Brain microvascular endothelial cell (primary cell): ENCODE measurements at regions not wholly inside any gene's neighbourhood (a gene's known extent, or its start where the extent isn't known, plus 50 kb on each side); places are given as distances from the start of the nearest gene placed in this dataset.

Source experiments
- DNase-seq: peaks from one replicate; pipeline ENCODE4 v3.0.0-alpha.2; 2020
- H3K27ac ChIP-seq: fragments of 250-450 bp; sonication (Bioruptor Pico); 2 replicates; pipeline ENCODE4 v1.5.1; 2020; ENCODE audit warnings: mild to moderate bottlenecking, moderate library complexity
- H3K27me3 ChIP-seq: fragments of 250-450 bp; sonication (Bioruptor Pico); replicated peaks from 2 replicates; pipeline ENCODE4 v1.5.1; 2020; ENCODE audit warnings: mild to moderate bottlenecking
- H3K36me3 ChIP-seq: fragments of 250-450 bp; sonication (Bioruptor Pico); replicated peaks from 2 replicates; pipeline ENCODE4 v1.5.1; 2020; ENCODE audit warnings: mild to moderate bottlenecking
- H3K4me3 ChIP-seq: 2 replicates; pipeline ENCODE4 v1.5.1; 2011; ENCODE audit warnings: low read depth, mild to moderate bottlenecking, control low read depth, low read length, moderate library complexity
- in situ Hi-C: cut with HindIII; loops from 2 replicates; pipeline ENCODE4 v1.10.0; 2017; ENCODE audit warnings: low sequenced_read_pairs, low pct_ligation_motif_present
- TF ChIP-seq, protein P1 (sequence below): IDR thresholded peaks from 2 replicates; pipeline ENCODE4 v1.5.1; 2011; ENCODE audit warnings: low read depth, mild to moderate bottlenecking, moderate library complexity, low read length, control low read depth, inconsistent platforms; ENCODE audit errors: missing control alignments

DNA sequence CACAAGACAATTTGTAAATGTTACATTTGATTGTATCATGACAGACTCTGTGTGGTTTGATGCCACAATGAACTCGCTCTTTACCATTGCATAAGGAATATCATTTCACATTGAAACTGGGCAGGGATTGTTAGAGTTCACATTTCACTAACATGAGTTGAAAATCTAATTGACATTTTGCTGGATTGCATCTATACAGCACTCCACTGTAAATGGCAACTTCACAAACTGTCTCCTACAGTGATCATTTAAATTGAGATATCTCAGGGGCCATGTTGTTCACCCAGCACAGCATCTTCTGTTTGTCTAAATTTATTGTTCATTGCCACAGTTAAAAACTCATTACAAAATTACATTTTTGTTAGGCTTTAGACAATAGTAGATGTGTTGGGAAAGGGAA, 499.4 kb downstream of the GBE1 start:
- Histone ChIP-seq H3K4me3 (no peak overlapping the region), H3K27me3 (no peaks in the 10 kb centered on the region), H3K27ac (no peak overlapping the region), H3K36me3 (no peaks in the 10 kb centered on the region)
- no peak for DNase-seq
- in situ Hi-C loops: no loop called here
- TF ChIP-seq, protein P1, sequence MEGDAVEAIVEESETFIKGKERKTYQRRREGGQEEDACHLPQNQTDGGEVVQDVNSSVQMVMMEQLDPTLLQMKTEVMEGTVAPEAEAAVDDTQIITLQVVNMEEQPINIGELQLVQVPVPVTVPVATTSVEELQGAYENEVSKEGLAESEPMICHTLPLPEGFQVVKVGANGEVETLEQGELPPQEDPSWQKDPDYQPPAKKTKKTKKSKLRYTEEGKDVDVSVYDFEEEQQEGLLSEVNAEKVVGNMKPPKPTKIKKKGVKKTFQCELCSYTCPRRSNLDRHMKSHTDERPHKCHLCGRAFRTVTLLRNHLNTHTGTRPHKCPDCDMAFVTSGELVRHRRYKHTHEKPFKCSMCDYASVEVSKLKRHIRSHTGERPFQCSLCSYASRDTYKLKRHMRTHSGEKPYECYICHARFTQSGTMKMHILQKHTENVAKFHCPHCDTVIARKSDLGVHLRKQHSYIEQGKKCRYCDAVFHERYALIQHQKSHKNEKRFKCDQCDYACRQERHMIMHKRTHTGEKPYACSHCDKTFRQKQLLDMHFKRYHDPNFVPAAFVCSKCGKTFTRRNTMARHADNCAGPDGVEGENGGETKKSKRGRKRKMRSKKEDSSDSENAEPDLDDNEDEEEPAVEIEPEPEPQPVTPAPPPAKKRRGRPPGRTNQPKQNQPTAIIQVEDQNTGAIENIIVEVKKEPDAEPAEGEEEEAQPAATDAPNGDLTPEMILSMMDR: no peak

DNA sequence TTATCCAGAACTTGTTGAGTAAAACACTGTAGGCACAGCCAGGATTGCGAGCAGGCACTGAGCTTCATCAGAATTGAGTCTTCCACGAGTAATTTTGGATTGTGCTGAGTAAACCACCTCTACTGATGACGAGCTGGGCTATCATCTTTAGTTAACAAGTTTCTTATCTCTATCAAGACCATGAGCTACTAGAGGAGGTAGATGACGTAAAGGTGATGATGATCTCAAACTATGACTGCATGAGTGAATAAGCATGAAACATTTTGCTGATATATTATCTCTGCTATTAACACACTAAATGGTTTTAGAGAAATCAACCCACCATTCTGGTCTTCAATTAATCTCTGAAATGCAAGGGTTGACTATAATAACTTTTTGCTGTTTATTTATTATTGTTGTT, 506.0 kb downstream of the GBE1 start:
- no peak overlapping the region for H3K4me3 ChIP-seq
- no peak for DNase-seq
- in situ Hi-C loops: no loop called here
- H3K27me3 ChIP-seq: no peaks in the 10 kb centered on the region
- H3K27ac ChIP-seq: no peak overlapping the region
- TF ChIP-seq, protein P1: no peak
- H3K36me3 ChIP-seq: no peaks in the 10 kb centered on the region

DNA sequence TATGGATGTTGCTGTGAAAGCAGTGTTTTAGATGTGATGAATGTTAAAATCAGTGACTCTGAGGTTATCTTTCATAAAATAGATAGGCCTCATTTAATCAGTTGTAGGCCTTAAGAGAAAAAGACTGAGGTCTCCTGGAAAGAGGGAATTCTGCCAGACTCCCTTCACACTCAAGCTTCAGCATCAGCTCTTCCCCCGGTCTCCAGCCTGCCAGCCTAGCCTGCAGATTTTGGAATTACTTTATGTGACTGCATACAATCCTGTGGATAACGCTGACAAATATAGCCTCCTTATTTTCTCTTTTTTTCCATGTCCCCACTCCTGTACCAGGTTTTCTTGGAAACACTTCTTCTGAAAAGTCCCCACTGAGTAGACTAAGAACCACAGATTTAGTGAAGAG, 510.3 kb downstream of the GBE1 start:
- Histone ChIP-seq H3K27me3 (no peaks in the 10 kb centered on the region), H3K36me3 (no peaks in the 10 kb centered on the region), H3K4me3 (no peak overlapping the region), H3K27ac (no peak overlapping the region)
- TF ChIP-seq, protein P1: no peak
- in situ Hi-C loops: no loop called here
- no peak for DNase-seq

DNA sequence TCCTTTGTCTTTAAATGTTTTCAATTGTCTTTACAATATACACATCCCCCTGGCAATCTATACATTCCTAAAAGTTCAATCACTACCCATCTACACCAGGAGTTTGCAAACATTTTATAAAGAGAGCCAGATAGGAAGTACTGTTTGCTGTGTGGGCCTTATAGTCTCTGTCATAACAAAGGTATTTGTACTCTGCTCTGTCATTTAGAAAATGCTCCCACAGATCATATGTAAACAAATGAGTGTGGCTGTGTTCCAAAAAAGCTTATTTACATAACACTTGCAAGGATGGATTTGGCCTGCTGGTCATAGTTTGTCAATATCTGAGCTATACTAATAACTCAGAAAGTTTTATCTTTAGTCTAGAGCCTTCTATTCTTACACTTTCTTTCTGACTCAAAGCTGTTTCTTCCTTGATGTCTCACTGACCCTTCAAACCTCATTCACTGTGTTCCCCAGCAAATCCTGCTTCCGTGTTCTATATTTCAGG, 511.9 kb downstream of the GBE1 start:
- TF ChIP-seq, protein P1: no peak
- DNase-seq: peak; percentile 49
- Histone ChIP-seq H3K36me3 (no peaks in the 10 kb centered on the region), H3K4me3 (no peak overlapping the region), H3K27me3 (no peaks in the 10 kb centered on the region), H3K27ac (no peak overlapping the region)
- in situ Hi-C loops: no loop called here

DNA sequence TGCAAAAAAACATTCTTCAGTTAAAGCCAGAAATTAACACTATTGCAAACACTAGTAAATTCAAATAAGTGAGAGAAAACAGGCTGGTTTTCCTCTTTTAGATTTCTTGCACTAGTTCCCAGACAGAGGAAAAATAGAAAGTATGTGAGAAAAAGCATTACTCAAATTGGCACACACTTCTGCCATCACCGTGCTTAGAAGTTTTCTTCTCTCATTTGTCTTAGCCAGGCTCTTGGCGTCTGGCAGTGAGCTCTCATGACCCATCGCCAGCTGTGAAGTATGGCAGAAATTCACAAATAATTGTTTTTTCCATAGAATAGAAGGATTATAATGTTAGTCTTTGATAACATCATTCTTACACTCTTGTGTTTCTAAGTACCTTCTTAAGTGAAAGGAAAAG, 515.9 kb downstream of the GBE1 start:
- Histone ChIP-seq H3K4me3 (no peak overlapping the region), H3K36me3 (no peaks in the 10 kb centered on the region), H3K27me3 (no peaks in the 10 kb centered on the region), H3K27ac (no peak overlapping the region)
- TF ChIP-seq, protein P1: no peak
- no peak for DNase-seq
- in situ Hi-C loops: no loop called here

DNA sequence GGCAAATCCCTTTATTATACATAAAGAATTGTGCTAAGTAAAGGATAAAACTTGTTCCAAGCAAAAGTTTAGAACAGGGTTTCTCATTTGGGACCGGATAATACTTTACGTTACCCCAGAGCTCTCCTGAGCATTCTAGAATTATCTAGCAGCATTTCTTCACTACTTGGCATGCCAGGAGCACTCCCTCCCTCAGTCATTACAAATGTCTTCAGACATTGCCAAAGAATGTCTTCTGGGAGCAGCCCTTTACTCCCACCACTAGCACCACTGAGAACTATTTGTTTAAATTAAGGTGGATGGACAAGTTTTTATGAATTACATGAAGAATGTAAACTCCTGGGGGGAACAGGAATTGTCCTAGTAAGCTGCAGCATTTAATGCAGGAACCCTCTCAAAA, 516.4 kb downstream of the GBE1 start:
- Histone ChIP-seq H3K36me3 (no peaks in the 10 kb centered on the region), H3K27ac (no peak overlapping the region), H3K27me3 (no peaks in the 10 kb centered on the region), H3K4me3 (no peak overlapping the region)
- TF ChIP-seq, protein P1: no peak
- no peak for DNase-seq
- in situ Hi-C loops: no loop called here
